H1 (cell line): ENCODE measurements at regions not wholly inside any gene's neighbourhood (a gene's known extent, or its start where the extent isn't known, plus 50 kb on each side); places are given as distances from the start of the nearest gene placed in this dataset.

Experiments
- CHD1 ChIP-seq: IDR thresholded peaks from 2 replicates; pipeline ENCODE4 v1.6.1; 2012; ENCODE audit warnings: low read depth, low read length, improper control_type of control experiment
- EZH2 ChIP-seq: fragments of 200-600 bp; sonication (generic); IDR thresholded peaks from 2 replicates; pipeline ENCODE4 v1.7.1; 2012; ENCODE audit warnings: low read depth, mild to moderate bottlenecking, moderate library complexity, low read length, inconsistent platforms; ENCODE audit not compliant: severe bottlenecking
- HDAC2 ChIP-seq, 2 experiments: fragments of 300-600 bp in 1 of 2; sonication (generic) in 1 of 2; IDR thresholded peaks; 2 replicates each; pipeline ENCODE4 v1.6.1; 2011 to 2012; ENCODE audit warnings: low read depth in 2 of 2, low read length in 2 of 2, mild to moderate bottlenecking in 2 of 2, moderate library complexity in 2 of 2, borderline replicate concordance in 1 of 2, inconsistent platforms in 1 of 2
- HDAC6 ChIP-seq: IDR thresholded peaks from one replicate; pipeline ENCODE4 v1.7.1; 2012; ENCODE audit warnings: low read depth, mild to moderate bottlenecking, inconsistent platforms, low read length, moderate library complexity
- MAFK ChIP-seq: IDR thresholded peaks from 2 replicates; pipeline ENCODE4 v1.6.1; 2012; ENCODE audit warnings: low read depth, mild to moderate bottlenecking, improper control_type of control experiment, low read length
- PHF8 ChIP-seq: fragments of 200-600 bp; sonication (generic); conservative IDR thresholded peaks from 2 replicates; pipeline ENCODE4 v1.7.1; 2012; ENCODE audit warnings: low read depth, mild to moderate bottlenecking, inconsistent platforms, low read length, moderate library complexity
- POLR2A ChIP-seq, 2 experiments: IDR thresholded peaks; 1 replicate in 1 of 2; 2 replicates in 1 of 2; pipeline ENCODE4 v1.6.1; 2011; ENCODE audit warnings: low read depth in 2 of 2, low read length in 2 of 2, mild to moderate bottlenecking in 2 of 2; ENCODE audit errors: control extremely low read depth in 1 of 2
- RFX5 ChIP-seq: IDR thresholded peaks from 2 replicates; pipeline ENCODE4 v1.6.1; 2011; ENCODE audit warnings: low read depth, low read length, improper control_type of control experiment, borderline replicate concordance
- RNF2 ChIP-seq: fragments of 200-900, 300-1000 bp; sonication (generic); IDR thresholded peaks from 2 replicates; pipeline ENCODE4 v1.7.1; 2016; ENCODE audit warnings: borderline replicate concordance, low read depth, mild to moderate bottlenecking, antibody characterized with exemption, low read length; ENCODE audit not compliant: poor library complexity, severe bottlenecking; ENCODE audit errors: missing control alignments
- ZNF274 ChIP-seq: IDR thresholded peaks from 2 replicates; pipeline ENCODE4 v1.7.0; 2012; ENCODE audit warnings: low read length, borderline replicate concordance; ENCODE audit errors: extremely low read depth
- TF ChIP-seq, protein P1 (sequence below): IDR thresholded peaks from 2 replicates; pipeline ENCODE4 v1.6.1; 2011; ENCODE audit warnings: low read depth, mild to moderate bottlenecking, low read length; ENCODE audit not compliant: insufficient read depth
- TF ChIP-seq, protein P2 (sequence below), 3 experiments: IDR thresholded peaks; 1 replicate in 2 of 3; 2 replicates in 1 of 3; pipeline versions ENCODE4 v1.5.1 to v1.6.1; 2011; ENCODE audit warnings: low read length in 3 of 3, mild to moderate bottlenecking in 3 of 3, inconsistent platforms in 2 of 3, low read depth in 1 of 3, moderate library complexity in 1 of 3; ENCODE audit not compliant: insufficient read depth in 1 of 3; ENCODE audit errors: control extremely low read depth in 1 of 3
- TF ChIP-seq, protein P3 (sequence below): fragments of 300-600 bp; sonication (generic); IDR thresholded peaks from 2 replicates; pipeline ENCODE4 v1.7.1; 2012; ENCODE audit warnings: low read length, moderate library complexity, mild to moderate bottlenecking, inconsistent platforms; ENCODE audit not compliant: insufficient replicate concordance

DNA sequence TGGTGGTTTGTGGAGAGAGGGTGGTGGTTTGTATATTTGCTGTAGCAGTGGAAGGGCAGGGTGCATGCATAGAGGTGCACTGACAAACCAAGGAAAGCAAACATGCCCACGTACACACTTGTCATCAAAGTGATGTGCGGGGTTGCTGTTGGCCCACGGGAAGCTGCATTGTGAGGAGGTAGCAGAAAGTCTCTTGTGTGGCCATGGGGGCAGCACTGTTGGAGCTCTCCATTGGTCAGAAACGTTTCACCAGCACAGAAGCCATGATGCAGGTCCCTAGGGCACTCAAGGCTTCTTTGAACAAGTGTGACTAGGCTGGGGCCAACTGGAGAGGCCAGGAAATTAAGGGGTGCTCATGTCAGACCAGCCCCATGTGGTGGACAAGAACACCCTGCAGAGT lies 174.8 kb upstream of the KLF8 start:
- no peak for TF ChIP-seq POLR2A (IDR thresholded peaks at IDR 0.05; ENCODE audit: control extremely low read depth in 1 of 2, low read depth in 2 of 2, low read length in 2 of 2)
- TF ChIP-seq HDAC6, result no peak
- TF ChIP-seq, protein P1, sequence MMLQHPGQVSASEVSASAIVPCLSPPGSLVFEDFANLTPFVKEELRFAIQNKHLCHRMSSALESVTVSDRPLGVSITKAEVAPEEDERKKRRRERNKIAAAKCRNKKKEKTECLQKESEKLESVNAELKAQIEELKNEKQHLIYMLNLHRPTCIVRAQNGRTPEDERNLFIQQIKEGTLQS, result no peak
- no peak for TF ChIP-seq EZH2
- no peak for TF ChIP-seq HDAC2 (IDR thresholded peaks at IDR 0.05; ENCODE audit: borderline replicate concordance in 1 of 2, low read depth in 2 of 2, low read length in 2 of 2)
- TF ChIP-seq RNF2, result no peak
- TF ChIP-seq, protein P2, sequence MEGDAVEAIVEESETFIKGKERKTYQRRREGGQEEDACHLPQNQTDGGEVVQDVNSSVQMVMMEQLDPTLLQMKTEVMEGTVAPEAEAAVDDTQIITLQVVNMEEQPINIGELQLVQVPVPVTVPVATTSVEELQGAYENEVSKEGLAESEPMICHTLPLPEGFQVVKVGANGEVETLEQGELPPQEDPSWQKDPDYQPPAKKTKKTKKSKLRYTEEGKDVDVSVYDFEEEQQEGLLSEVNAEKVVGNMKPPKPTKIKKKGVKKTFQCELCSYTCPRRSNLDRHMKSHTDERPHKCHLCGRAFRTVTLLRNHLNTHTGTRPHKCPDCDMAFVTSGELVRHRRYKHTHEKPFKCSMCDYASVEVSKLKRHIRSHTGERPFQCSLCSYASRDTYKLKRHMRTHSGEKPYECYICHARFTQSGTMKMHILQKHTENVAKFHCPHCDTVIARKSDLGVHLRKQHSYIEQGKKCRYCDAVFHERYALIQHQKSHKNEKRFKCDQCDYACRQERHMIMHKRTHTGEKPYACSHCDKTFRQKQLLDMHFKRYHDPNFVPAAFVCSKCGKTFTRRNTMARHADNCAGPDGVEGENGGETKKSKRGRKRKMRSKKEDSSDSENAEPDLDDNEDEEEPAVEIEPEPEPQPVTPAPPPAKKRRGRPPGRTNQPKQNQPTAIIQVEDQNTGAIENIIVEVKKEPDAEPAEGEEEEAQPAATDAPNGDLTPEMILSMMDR (IDR thresholded peaks at IDR 0.05; ENCODE audit: control extremely low read depth in 1 of 3, insufficient read depth in 1 of 3, low read depth in 1 of 3, low read length in 3 of 3), result no peak
- no peak for TF ChIP-seq MAFK
- TF ChIP-seq, protein P3, sequence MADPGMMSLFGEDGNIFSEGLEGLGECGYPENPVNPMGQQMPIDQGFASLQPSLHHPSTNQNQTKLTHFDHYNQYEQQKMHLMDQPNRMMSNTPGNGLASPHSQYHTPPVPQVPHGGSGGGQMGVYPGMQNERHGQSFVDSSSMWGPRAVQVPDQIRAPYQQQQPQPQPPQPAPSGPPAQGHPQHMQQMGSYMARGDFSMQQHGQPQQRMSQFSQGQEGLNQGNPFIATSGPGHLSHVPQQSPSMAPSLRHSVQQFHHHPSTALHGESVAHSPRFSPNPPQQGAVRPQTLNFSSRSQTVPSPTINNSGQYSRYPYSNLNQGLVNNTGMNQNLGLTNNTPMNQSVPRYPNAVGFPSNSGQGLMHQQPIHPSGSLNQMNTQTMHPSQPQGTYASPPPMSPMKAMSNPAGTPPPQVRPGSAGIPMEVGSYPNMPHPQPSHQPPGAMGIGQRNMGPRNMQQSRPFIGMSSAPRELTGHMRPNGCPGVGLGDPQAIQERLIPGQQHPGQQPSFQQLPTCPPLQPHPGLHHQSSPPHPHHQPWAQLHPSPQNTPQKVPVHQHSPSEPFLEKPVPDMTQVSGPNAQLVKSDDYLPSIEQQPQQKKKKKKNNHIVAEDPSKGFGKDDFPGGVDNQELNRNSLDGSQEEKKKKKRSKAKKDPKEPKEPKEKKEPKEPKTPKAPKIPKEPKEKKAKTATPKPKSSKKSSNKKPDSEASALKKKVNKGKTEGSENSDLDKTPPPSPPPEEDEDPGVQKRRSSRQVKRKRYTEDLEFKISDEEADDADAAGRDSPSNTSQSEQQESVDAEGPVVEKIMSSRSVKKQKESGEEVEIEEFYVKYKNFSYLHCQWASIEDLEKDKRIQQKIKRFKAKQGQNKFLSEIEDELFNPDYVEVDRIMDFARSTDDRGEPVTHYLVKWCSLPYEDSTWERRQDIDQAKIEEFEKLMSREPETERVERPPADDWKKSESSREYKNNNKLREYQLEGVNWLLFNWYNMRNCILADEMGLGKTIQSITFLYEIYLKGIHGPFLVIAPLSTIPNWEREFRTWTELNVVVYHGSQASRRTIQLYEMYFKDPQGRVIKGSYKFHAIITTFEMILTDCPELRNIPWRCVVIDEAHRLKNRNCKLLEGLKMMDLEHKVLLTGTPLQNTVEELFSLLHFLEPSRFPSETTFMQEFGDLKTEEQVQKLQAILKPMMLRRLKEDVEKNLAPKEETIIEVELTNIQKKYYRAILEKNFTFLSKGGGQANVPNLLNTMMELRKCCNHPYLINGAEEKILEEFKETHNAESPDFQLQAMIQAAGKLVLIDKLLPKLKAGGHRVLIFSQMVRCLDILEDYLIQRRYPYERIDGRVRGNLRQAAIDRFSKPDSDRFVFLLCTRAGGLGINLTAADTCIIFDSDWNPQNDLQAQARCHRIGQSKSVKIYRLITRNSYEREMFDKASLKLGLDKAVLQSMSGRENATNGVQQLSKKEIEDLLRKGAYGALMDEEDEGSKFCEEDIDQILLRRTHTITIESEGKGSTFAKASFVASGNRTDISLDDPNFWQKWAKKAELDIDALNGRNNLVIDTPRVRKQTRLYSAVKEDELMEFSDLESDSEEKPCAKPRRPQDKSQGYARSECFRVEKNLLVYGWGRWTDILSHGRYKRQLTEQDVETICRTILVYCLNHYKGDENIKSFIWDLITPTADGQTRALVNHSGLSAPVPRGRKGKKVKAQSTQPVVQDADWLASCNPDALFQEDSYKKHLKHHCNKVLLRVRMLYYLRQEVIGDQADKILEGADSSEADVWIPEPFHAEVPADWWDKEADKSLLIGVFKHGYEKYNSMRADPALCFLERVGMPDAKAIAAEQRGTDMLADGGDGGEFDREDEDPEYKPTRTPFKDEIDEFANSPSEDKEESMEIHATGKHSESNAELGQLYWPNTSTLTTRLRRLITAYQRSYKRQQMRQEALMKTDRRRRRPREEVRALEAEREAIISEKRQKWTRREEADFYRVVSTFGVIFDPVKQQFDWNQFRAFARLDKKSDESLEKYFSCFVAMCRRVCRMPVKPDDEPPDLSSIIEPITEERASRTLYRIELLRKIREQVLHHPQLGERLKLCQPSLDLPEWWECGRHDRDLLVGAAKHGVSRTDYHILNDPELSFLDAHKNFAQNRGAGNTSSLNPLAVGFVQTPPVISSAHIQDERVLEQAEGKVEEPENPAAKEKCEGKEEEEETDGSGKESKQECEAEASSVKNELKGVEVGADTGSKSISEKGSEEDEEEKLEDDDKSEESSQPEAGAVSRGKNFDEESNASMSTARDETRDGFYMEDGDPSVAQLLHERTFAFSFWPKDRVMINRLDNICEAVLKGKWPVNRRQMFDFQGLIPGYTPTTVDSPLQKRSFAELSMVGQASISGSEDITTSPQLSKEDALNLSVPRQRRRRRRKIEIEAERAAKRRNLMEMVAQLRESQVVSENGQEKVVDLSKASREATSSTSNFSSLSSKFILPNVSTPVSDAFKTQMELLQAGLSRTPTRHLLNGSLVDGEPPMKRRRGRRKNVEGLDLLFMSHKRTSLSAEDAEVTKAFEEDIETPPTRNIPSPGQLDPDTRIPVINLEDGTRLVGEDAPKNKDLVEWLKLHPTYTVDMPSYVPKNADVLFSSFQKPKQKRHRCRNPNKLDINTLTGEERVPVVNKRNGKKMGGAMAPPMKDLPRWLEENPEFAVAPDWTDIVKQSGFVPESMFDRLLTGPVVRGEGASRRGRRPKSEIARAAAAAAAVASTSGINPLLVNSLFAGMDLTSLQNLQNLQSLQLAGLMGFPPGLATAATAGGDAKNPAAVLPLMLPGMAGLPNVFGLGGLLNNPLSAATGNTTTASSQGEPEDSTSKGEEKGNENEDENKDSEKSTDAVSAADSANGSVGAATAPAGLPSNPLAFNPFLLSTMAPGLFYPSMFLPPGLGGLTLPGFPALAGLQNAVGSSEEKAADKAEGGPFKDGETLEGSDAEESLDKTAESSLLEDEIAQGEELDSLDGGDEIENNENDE, result no peak
- no peak for TF ChIP-seq RFX5
- TF ChIP-seq CHD1, result no peak
- no peak for TF ChIP-seq PHF8
- no peak for TF ChIP-seq ZNF274
